NB4 (cell line): ENCODE measurements at regions not wholly inside any gene's neighbourhood (a gene's known extent, or its start where the extent isn't known, plus 50 kb on each side); places are given as distances from the start of the nearest gene placed in this dataset.

Experiments
- POLR2A ChIP-seq: IDR thresholded peaks from 2 replicates; pipeline ENCODE4 v1.6.1; 2011; ENCODE audit warnings: mild to moderate bottlenecking; ENCODE audit not compliant: insufficient read length; ENCODE audit errors: extremely low read depth
- TF ChIP-seq, protein P1 (sequence below): IDR thresholded peaks from one replicate; pipeline ENCODE4 v1.5.1; 2012; ENCODE audit warnings: low read depth, low read length

- TF ChIP-seq, protein P1, sequence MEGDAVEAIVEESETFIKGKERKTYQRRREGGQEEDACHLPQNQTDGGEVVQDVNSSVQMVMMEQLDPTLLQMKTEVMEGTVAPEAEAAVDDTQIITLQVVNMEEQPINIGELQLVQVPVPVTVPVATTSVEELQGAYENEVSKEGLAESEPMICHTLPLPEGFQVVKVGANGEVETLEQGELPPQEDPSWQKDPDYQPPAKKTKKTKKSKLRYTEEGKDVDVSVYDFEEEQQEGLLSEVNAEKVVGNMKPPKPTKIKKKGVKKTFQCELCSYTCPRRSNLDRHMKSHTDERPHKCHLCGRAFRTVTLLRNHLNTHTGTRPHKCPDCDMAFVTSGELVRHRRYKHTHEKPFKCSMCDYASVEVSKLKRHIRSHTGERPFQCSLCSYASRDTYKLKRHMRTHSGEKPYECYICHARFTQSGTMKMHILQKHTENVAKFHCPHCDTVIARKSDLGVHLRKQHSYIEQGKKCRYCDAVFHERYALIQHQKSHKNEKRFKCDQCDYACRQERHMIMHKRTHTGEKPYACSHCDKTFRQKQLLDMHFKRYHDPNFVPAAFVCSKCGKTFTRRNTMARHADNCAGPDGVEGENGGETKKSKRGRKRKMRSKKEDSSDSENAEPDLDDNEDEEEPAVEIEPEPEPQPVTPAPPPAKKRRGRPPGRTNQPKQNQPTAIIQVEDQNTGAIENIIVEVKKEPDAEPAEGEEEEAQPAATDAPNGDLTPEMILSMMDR, result no peak
- no peak for TF ChIP-seq POLR2A
These were observed 859.7 kb upstream of the ADGRB3 start for GRCh38 chr6:67775333-67775732.
